Muscle layer of duodenum (tissue), 2 donors: ENCODE measurements at regions not wholly inside any gene's neighbourhood (a gene's known extent, or its start where the extent isn't known, plus 50 kb on each side); places are given as distances from the start of the nearest gene placed in this dataset.

Experiments
- H3K27ac ChIP-seq: one replicate; pipeline ENCODE4 v1.7.0; 2013; ENCODE audit warnings: mild to moderate bottlenecking, low read length
- H3K27me3 ChIP-seq: one replicate; pipeline ENCODE4 v1.7.0; 2013; ENCODE audit warnings: low read depth, mild to moderate bottlenecking, control low read depth, low read length
- H3K36me3 ChIP-seq, 2 donors: one replicate each; pipeline ENCODE4 v1.7.0; 2013; ENCODE audit warnings: low read length in 2 of 2, control low read depth in 1 of 2, mild to moderate bottlenecking in 1 of 2; ENCODE audit not compliant: insufficient read depth in 2 of 2, control insufficient read depth in 1 of 2
- H3K4me1 ChIP-seq, 2 donors: one replicate each; pipeline ENCODE4 v1.7.0; 2013; ENCODE audit warnings: low read length in 2 of 2, mild to moderate bottlenecking in 2 of 2, control low read depth in 1 of 2, moderate library complexity in 1 of 2; ENCODE audit not compliant: insufficient read depth in 2 of 2, control insufficient read depth in 1 of 2
- H3K4me3 ChIP-seq, 2 donors: one replicate each; pipeline ENCODE4 v1.7.0; 2013; ENCODE audit warnings: low read length in 2 of 2, low read depth in 1 of 2, mild to moderate bottlenecking in 1 of 2
- H3K9me3 ChIP-seq, 2 donors: one replicate each; pipeline ENCODE4 v1.7.0; 2013; ENCODE audit warnings: low read length in 2 of 2, control low read depth in 1 of 2, mild to moderate bottlenecking in 1 of 2; ENCODE audit not compliant: control insufficient read depth in 1 of 2
- donor health status: healthy.

DNA sequence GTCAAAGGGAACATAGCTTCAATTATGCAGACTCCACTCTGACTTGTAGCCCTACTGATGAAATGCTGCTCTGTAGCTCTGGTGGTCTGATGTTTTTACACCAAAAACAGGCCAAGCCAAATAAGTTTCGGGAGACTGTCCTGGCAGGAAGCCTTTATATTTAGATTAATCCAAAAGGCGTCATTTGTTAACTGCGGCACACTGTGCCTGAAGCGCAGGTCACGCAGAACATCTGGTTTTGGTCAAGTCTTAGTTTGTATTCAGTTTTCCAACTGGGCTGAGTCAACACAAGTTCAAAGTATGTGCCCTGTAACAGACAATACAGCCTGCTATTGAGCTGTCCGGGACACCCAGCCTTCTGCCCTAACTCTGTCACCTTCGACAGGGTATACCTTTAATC lies 154.6 kb upstream of the IPO5 start:
- peaks cover 0 to 5% of the 10 kb centered on the region in 2 donors for H3K4me1 ChIP-seq
- H3K36me3 ChIP-seq = no peaks in the 10 kb centered on the region
- no peak overlapping the region for H3K27ac ChIP-seq
- H3K9me3 ChIP-seq = peaks cover 0 to 6% of the 10 kb centered on the region in 2 donors
- no peak overlapping the region for H3K4me3 ChIP-seq
- H3K27me3 ChIP-seq = no peaks in the 10 kb centered on the region

DNA sequence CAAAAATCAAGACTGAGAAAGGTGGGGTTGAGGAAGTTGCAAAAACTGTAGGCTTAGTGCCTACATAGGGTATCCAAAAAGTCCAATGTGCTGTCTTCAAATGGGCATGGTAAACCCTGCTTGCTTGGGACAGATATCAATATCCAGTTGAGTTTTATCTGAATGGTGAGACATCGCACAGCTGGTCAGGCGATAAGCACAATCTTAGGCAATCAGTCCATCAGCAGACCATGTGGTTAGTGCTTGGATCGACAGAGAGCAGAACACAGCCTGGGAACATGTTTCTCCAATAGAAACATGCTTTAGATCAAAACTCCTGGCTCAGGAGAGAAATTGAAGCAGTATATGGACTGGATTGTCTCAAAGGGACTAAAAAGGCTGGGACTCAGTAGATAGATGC lies 151.3 kb upstream of the IPO5 start:
- no peak overlapping the region for H3K27ac ChIP-seq
- peaks cover 0 to 5% of the 10 kb centered on the region in 2 donors for H3K4me1 ChIP-seq
- no peak overlapping the region for H3K4me3 ChIP-seq
- H3K36me3 ChIP-seq = no peaks in the 10 kb centered on the region
- no peaks in the 10 kb centered on the region for H3K27me3 ChIP-seq
- no peaks in the 10 kb centered on the region for H3K9me3 ChIP-seq

DNA sequence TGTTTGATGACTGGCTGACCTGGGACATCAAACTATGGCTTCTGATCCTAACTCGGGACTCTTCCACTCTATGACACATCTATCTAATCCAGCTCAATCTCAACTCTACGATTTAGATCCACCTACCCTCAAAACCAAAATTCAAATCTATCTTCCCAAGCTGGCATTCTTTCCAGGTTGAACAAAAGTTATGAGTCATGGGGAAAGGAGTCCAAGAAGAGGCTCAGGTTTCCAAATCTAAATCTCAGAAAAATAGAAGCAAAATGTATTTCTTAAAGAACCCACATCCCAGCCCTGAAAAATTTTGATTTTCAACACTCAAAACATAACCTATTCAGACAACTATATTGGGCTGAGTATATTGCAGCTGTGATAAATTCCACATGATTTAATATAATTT lies 143.9 kb upstream of the IPO5 start:
- H3K27ac ChIP-seq = no peak overlapping the region
- H3K27me3 ChIP-seq = no peaks in the 10 kb centered on the region
- H3K4me1 ChIP-seq = no peaks in the 10 kb centered on the region
- no peaks in the 10 kb centered on the region for H3K36me3 ChIP-seq
- H3K9me3 ChIP-seq = no peaks in the 10 kb centered on the region
- H3K4me3 ChIP-seq = no peak overlapping the region

DNA sequence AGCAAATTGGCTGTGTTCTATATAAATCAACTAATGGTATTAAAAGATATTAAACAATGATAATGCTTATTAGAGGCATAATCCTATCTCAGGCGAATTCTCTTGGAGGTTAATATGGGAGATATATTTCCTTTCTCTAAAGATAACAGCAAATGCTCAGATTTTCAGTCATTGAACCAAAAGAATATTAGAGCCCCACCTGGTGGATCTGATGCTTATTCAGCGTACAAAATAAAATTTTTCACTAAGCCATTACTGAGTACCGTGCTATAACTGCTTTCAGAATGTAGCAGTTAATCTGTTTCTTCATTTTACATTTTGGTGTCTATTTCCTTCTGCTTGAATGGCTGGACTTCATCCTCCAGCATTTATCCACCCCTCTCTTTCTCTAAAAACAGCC lies 143.3 kb upstream of the IPO5 start:
- Histone ChIP-seq H3K36me3 (no peaks in the 10 kb centered on the region), H3K27ac (no peak overlapping the region), H3K27me3 (no peaks in the 10 kb centered on the region), H3K4me1 (no peaks in the 10 kb centered on the region), H3K9me3 (no peaks in the 10 kb centered on the region), H3K4me3 (no peak overlapping the region)

DNA sequence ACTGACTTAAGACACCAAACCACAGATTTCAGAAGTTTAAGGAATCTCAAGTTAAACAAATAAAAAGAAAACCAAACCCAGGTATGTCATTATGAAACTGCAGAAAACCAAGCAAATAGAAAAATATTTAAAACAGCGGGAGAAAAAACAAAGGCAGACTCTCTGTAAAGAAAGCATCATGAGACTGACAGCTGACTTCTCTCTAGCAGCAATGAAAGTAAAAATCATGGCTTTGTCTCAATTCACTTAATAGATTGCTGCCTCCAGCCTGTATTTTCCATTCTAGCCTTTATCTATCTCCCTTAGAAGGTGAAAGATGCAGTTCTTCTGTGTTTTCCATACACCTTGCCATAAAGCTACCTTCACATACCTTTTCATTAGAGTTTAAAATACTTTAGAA lies 131.1 kb upstream of the IPO5 start:
- H3K27me3 ChIP-seq = no peaks in the 10 kb centered on the region
- no peaks in the 10 kb centered on the region for H3K4me1 ChIP-seq
- H3K9me3 ChIP-seq = no peaks in the 10 kb centered on the region
- H3K36me3 ChIP-seq = no peaks in the 10 kb centered on the region
- H3K27ac ChIP-seq = no peak overlapping the region
- H3K4me3 ChIP-seq = no peak overlapping the region

DNA sequence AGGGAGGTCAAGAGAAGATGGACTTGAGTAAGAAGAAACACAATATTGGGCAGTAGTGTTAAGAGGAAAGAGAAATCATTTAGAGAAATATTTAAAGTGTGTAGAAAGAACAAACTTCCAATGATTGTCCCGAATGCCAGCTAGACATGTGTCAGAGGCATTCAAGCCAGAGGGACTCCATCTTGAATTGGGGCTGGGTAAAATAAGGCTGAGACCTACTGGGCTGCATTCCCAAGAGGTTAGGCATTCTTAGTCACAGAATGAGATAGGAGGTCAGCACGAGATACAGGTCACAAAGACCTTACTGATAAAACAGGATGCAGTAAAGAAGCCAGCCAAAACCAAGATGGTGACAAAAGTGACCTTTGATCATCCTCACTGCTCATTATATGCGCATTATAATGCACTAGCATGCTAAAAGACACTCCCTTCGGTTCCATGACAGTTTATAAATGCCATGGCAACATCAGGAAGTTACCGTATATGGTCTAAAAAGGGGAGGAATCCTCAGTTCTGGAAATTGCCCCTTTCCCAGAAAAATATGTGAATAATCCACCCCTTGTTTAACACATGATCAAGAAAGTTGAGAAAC lies 127.0 kb upstream of the IPO5 start:
- H3K4me1 ChIP-seq = no peaks in the 10 kb centered on the region
- no peak overlapping the region for H3K27ac ChIP-seq
- no peak overlapping the region for H3K4me3 ChIP-seq
- H3K27me3 ChIP-seq = no peaks in the 10 kb centered on the region
- no peaks in the 10 kb centered on the region for H3K36me3 ChIP-seq
- H3K9me3 ChIP-seq = no peaks in the 10 kb centered on the region

DNA sequence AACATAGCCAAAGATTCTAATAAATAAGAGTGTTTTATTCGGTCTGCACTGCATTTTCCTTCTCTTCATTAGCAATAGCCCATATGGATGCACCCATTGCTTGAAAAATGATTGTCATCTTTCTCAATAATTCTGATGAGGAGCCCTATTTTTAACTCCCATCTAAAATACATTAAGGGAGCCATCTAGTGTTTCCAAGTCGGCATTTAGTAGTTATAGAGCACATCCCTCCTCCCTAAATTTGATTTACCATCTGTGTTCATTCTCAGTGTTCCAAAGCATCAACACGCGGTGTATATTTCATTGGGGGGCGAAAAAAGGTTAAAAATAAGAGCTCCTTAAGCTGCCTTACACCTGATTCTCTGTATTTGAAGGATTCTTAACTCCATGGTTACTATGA lies 119.2 kb upstream of the IPO5 start:
- H3K36me3 ChIP-seq = no peaks in the 10 kb centered on the region
- no peaks in the 10 kb centered on the region for H3K27me3 ChIP-seq
- peaks cover 0 to 3% of the 10 kb centered on the region in 2 donors for H3K9me3 ChIP-seq
- no peak overlapping the region for H3K27ac ChIP-seq
- H3K4me3 ChIP-seq = no peak overlapping the region
- no peaks in the 10 kb centered on the region for H3K4me1 ChIP-seq

DNA sequence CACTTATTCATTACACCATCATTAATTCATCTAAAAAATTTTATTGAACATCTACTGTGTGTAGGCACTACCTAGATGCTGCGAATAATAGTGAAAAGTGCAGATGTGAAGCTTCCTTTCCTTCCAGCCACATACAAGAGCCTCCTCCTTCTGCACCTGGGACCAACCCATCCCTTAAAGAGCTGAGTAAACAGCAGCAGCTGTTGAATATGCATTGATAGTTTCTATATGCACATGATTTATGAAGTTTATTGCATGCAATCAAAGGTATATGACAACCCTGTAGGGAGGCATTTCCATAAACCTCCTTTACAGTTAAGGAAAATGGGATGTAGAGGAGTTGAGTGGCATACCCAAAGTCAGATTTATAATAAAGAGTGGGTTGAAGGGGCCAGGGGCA lies 110.3 kb upstream of the IPO5 start:
- Histone ChIP-seq H3K27me3 (no peaks in the 10 kb centered on the region), H3K9me3 (no peaks in the 10 kb centered on the region), H3K4me1 (no peaks in the 10 kb centered on the region), H3K36me3 (no peaks in the 10 kb centered on the region), H3K4me3 (no peak overlapping the region), H3K27ac (no peak overlapping the region)

DNA sequence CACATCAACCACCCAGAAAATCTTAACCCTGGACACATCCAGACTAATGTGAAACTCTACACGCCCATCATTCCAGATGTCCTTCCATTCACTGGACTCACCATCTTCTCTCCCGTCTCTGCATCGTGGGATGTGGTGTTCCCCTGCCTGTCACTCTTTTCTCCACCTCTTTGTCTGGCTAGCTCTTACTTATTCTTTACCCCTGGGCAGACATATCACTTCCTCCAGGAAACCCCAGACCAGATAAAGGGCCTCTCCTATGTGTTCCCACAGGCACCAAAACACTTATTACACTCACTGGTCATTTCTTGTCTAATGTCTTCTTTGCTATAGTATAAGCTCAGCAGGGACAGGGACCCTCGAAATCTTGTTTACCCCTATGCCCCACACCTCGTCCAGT lies 109.3 kb upstream of the IPO5 start:
- no peaks in the 10 kb centered on the region for H3K4me1 ChIP-seq
- no peaks in the 10 kb centered on the region for H3K36me3 ChIP-seq
- H3K4me3 ChIP-seq = no peak overlapping the region
- H3K9me3 ChIP-seq = no peaks in the 10 kb centered on the region
- H3K27me3 ChIP-seq = no peaks in the 10 kb centered on the region
- no peak overlapping the region for H3K27ac ChIP-seq

DNA sequence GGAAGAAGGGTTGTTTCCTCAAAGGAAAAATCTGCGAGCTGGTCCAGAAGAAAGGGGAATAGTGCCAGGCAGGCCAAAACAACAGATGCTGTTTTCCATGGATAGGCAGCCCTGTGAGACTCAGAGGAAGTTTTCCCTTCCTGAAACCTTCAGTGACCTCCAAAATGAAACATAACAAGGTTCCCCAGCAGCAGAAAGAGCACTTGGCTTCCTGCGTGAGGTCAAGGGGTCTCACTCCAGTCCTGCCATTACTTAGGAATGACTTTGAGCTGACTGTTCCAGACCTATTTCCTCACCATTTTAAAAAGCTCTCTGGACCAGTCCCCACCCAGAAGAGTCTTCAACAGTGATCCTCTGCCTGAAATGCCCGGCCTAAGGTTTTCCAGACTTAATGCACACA lies 104.6 kb upstream of the IPO5 start:
- no peaks in the 10 kb centered on the region for H3K9me3 ChIP-seq
- no peaks in the 10 kb centered on the region for H3K36me3 ChIP-seq
- no peaks in the 10 kb centered on the region for H3K27me3 ChIP-seq

DNA sequence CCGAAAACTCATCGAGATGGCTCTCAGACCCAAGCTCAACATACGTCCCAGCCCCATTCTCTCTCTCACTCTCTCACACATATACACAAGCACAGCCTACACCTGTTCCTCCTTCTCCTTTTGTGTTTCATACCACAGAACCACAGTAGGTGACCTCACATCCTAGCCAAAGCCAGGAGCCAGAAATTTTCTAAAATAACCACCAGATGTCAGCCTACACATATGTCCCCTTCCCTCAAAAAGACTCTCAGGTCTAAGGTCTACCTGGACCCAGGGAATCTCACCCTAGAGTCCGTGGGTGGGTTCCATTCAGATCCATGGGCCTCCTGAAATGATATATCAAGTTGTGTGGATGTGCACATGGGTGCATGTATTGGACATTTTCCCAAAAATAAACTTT lies 104.2 kb upstream of the IPO5 start:
- H3K4me1 ChIP-seq = no peaks in the 10 kb centered on the region
- no peak overlapping the region for H3K4me3 ChIP-seq
- H3K27me3 ChIP-seq = no peaks in the 10 kb centered on the region
- H3K36me3 ChIP-seq = no peaks in the 10 kb centered on the region
- no peaks in the 10 kb centered on the region for H3K9me3 ChIP-seq
- no peak overlapping the region for H3K27ac ChIP-seq

More for the DNA sequence above, 104.6 kb upstream of the IPO5 start:
- Histone ChIP-seq H3K4me1 (no peaks in the 10 kb centered on the region), H3K4me3 (no peak overlapping the region), H3K27ac (no peak overlapping the region)

DNA sequence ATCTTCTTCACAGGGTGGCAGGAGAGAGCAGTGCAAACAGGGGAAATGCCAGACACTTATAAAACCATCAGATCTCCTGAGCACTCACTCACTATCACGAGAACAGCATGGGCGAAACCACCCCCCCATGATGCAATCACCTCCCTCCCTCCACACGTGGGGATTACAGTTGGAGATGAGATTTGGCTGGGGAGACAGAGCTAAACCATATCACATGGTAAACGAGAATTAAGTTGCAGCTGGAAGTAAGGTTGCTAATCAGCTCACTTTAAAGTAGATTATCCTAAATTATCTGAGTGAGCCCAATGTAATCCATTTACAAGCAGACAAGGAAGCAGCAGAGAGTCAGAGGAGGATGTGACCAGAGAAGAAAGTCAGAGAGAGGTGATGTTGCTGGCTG lies 102.2 kb upstream of the IPO5 start:
- Histone ChIP-seq H3K36me3 (no peaks in the 10 kb centered on the region), H3K27me3 (no peaks in the 10 kb centered on the region), H3K4me1 (peaks cover 0 to 3% of the 10 kb centered on the region in 2 donors), H3K27ac (no peak overlapping the region), H3K9me3 (no peaks in the 10 kb centered on the region), H3K4me3 (no peak overlapping the region)
